ENCODE measurements at regions not wholly inside any gene's neighbourhood (a gene's known extent, or its start where the extent isn't known, plus 50 kb on each side); places are given as distances from the start of the nearest gene placed in this dataset.

DNA sequence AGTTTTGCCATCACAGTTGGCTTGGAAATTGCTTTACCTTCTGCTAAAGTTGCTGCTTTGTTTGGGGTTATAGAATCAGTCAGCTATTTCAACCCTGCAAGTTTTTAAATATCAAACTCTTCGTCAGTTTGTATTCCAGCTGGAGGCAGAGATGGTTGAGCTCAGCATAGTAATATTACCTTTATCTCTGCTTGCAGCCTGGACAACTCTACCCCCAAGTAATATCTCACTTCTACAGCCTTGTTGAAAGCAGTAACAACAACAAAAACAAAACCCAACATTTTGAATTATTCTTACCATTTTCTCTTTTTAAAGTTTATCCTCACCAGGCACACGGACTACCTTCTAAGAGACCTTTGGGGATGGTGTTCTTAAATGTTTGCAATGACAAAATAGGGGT is 239.1 kb upstream of the PHF14 start:
- Histone ChIP-seq H3K4me3 (replicated peaks in 1 of 2; ENCODE audit: low read depth in 1 of 2, low read length in 2 of 2) (no peak overlapping the region), H3K27me3 (ENCODE audit: insufficient read depth, low read length) (no peaks in the 10 kb centered on the region), H3K9me2 (ENCODE audit: insufficient read depth) (no peaks in the 10 kb centered on the region), H2AFZ (ENCODE audit: low read depth, low read length, poor library complexity, severe bottlenecking) (no peak overlapping the region), H3K27ac (ENCODE audit: low read depth, low read length) (no peak overlapping the region), H3K9ac (ENCODE audit: low read length) (no peak overlapping the region), H4K20me1 (ENCODE audit: insufficient read depth) (no peaks in the 10 kb centered on the region), H3K4me1 (ENCODE audit: control insufficient read depth in 1 of 2, insufficient read depth in 2 of 2, low read length in 2 of 2) (no peaks in the 10 kb centered on the region), H3K4me2 (ENCODE audit: low read length) (no peak overlapping the region), H3K79me2 (ENCODE audit: insufficient read depth, low read length) (no peaks in the 10 kb centered on the region), H3K9me3 (ENCODE audit: control insufficient read depth in 1 of 2, insufficient read depth in 1 of 2, low read depth in 1 of 2, low read length in 2 of 2) (no peaks in the 10 kb centered on the region), H3K36me3 (ENCODE audit: control insufficient read depth in 1 of 2, insufficient read depth in 2 of 2, low read length in 2 of 2) (no peaks in the 10 kb centered on the region)
- intact Hi-C loops (cut with micrococcal nuclease), result no loop called here
- ChIA-PET RAD21 (ENCODE audit: low non-redundant PET in 1 of 2, low total read pairs in 2 of 2, uncharacterized antibody in 2 of 2, unreplicated experiment in 2 of 2) (no interaction called here), CTCF (no interaction called here), POLR2A (no interaction called here)
- ATAC-seq (no peak), DNase-seq (ENCODE audit: low read depth, low spot score) (no peak)
- BruUV-seq (replicated peaks), result no TSS peak
- TF ChIP-seq, protein P1, sequence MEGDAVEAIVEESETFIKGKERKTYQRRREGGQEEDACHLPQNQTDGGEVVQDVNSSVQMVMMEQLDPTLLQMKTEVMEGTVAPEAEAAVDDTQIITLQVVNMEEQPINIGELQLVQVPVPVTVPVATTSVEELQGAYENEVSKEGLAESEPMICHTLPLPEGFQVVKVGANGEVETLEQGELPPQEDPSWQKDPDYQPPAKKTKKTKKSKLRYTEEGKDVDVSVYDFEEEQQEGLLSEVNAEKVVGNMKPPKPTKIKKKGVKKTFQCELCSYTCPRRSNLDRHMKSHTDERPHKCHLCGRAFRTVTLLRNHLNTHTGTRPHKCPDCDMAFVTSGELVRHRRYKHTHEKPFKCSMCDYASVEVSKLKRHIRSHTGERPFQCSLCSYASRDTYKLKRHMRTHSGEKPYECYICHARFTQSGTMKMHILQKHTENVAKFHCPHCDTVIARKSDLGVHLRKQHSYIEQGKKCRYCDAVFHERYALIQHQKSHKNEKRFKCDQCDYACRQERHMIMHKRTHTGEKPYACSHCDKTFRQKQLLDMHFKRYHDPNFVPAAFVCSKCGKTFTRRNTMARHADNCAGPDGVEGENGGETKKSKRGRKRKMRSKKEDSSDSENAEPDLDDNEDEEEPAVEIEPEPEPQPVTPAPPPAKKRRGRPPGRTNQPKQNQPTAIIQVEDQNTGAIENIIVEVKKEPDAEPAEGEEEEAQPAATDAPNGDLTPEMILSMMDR (IDR thresholded peaks at IDR 0.05 in 2 of 3, conservative IDR thresholded peaks at IDR 0.05 in 1 of 3; ENCODE audit: borderline replicate concordance in 1 of 3, insufficient read depth in 1 of 3, low read depth in 2 of 3, low read length in 2 of 3), result no peak
- TF ChIP-seq YY1 (IDR thresholded peaks at IDR 0.05; ENCODE audit: extremely low read depth, insufficient replicate concordance, low read depth, low read length) (no peak), CBX3 (IDR thresholded peaks at IDR 0.05; ENCODE audit: low read depth) (no peak), RAD21 (IDR thresholded peaks at IDR 0.05; ENCODE audit: low read depth) (no peak), POLR2A (IDR thresholded peaks at IDR 0.05; ENCODE audit: borderline replicate concordance, extremely low read depth, insufficient read depth, insufficient read length) (no peak), JUND (IDR thresholded peaks at IDR 0.05) (no peak), EZH2 (IDR thresholded peaks at IDR 0.05) (no peak)
- TF ChIP-seq, protein P2, sequence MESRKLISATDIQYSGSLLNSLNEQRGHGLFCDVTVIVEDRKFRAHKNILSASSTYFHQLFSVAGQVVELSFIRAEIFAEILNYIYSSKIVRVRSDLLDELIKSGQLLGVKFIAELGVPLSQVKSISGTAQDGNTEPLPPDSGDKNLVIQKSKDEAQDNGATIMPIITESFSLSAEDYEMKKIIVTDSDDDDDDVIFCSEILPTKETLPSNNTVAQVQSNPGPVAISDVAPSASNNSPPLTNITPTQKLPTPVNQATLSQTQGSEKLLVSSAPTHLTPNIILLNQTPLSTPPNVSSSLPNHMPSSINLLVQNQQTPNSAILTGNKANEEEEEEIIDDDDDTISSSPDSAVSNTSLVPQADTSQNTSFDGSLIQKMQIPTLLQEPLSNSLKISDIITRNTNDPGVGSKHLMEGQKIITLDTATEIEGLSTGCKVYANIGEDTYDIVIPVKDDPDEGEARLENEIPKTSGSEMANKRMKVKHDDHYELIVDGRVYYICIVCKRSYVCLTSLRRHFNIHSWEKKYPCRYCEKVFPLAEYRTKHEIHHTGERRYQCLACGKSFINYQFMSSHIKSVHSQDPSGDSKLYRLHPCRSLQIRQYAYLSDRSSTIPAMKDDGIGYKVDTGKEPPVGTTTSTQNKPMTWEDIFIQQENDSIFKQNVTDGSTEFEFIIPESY (IDR thresholded peaks at IDR 0.05; ENCODE audit: extremely low read depth, insufficient replicate concordance, low read length), result no peak
